SK-N-SH (cell line): ENCODE measurements at regions not wholly inside any gene's neighbourhood (a gene's known extent, or its start where the extent isn't known, plus 50 kb on each side); places are given as distances from the start of the nearest gene placed in this dataset.

Experiments
- CTCF ChIA-PET: fragments of 300-600, 350-600 bp; formaldehyde crosslinking; extraction: SDS; loops from one replicate; lab custom pipeline; 2021; lab: Yijun Ruan, JAX
- POLR2A ChIA-PET: fragments of 350-600 bp; sonication (Branson Sonifier 250); formaldehyde crosslinking; extraction: SDS; loops from one replicate; lab custom pipeline; 2020; ENCODE audit warnings: antibody characterized with exemption, inconsistent platforms; lab: Yijun Ruan, JAX
- DNase-seq: peaks from one replicate; pipeline ENCODE4 v3.0.0; 2012
- H2AFZ ChIP-seq: fragments of 200-600 bp; sonication (generic); 2 replicates; pipeline ENCODE4 v1.8.1; 2016; ENCODE audit warnings: antibody characterized with exemption, mild to moderate bottlenecking, low read depth
- H3F3A ChIP-seq: fragments of 200-600 bp; sonication (generic); replicated peaks from 2 replicates; pipeline ENCODE3; 2016; ENCODE audit warnings: antibody characterized with exemption, mild to moderate bottlenecking; ENCODE audit not compliant: insufficient read depth
- H3K27ac ChIP-seq, 2 experiments: fragments of 200-500 bp in 1 of 2; fragments of 200-600 bp in 1 of 2; sonication (Bioruptor generic) in 1 of 2; sonication (generic), shearing (Covaris generic) in 1 of 2; 2 replicates each; pipeline versions ENCODE4 v1.5.1 to v1.6.1; 2014 to 2016; ENCODE audit warnings: low read depth in 2 of 2, inconsistent platforms in 1 of 2, low read length in 1 of 2, mild to moderate bottlenecking in 1 of 2, mixed read lengths in 1 of 2
- H3K27me3 ChIP-seq: fragments of 200-600 bp; sonication (generic), shearing (Covaris generic); 2 replicates; pipeline ENCODE4 v1.6.1; 2016; ENCODE audit warnings: mixed run types; ENCODE audit not compliant: insufficient read depth
- H3K36me3 ChIP-seq, 2 experiments: fragments of 200-500 bp in 1 of 2; fragments of 200-600 bp in 1 of 2; sonication (Bioruptor generic) in 1 of 2; sonication (generic) in 1 of 2; replicated peaks in 1 of 2; 2 replicates each; pipeline versions ENCODE3 to v1.5.1; 2014 to 2016; ENCODE audit warnings: low read length in 1 of 2, mild to moderate bottlenecking in 1 of 2; ENCODE audit not compliant: insufficient read depth in 2 of 2, control insufficient read depth in 1 of 2
- H3K4me1 ChIP-seq, 2 experiments: fragments of 200-500 bp in 1 of 2; fragments of 200-600 bp in 1 of 2; sonication (Bioruptor generic) in 1 of 2; sonication (generic), shearing (Covaris generic) in 1 of 2; 2 replicates each; pipeline versions ENCODE4 v1.5.1 to v1.6.1; 2014 to 2016; ENCODE audit warnings: low read depth in 1 of 2, low read length in 1 of 2, mixed run types in 1 of 2; ENCODE audit not compliant: insufficient read depth in 2 of 2, control insufficient read depth in 1 of 2
- H3K4me2 ChIP-seq: fragments of 200-600 bp; sonication (generic), shearing (Covaris generic); 2 replicates; pipeline ENCODE4 v1.6.1; 2017; ENCODE audit warnings: mixed run types
- H3K4me3 ChIP-seq, 2 experiments: fragments of 200-500 bp in 1 of 2; fragments of 200-600 bp in 1 of 2; sonication (Bioruptor generic) in 1 of 2; sonication (generic), shearing (Covaris generic) in 1 of 2; 2 replicates each; pipeline versions ENCODE4 v1.5.1 to v1.8.1; 2014 to 2016; ENCODE audit warnings: low read depth in 2 of 2, inconsistent platforms in 1 of 2, low read length in 1 of 2, mild to moderate bottlenecking in 1 of 2, mixed read lengths in 1 of 2, moderate library complexity in 1 of 2
- H3K79me2 ChIP-seq: fragments of 200-600 bp; sonication (generic); 2 replicates; pipeline ENCODE4 v1.8.1; 2017; ENCODE audit warnings: mild to moderate bottlenecking; ENCODE audit not compliant: insufficient read depth
- H3K9ac ChIP-seq: fragments of 200-600 bp; sonication (generic); 2 replicates; pipeline ENCODE4 v1.6.1; 2017; ENCODE audit warnings: mixed run types
- H3K9me2 ChIP-seq: fragments of 200-600 bp; sonication (generic); 2 replicates; pipeline ENCODE4 v1.6.1; 2017; ENCODE audit warnings: mixed run types
- H3K9me3 ChIP-seq: fragments of 200-600 bp; sonication (generic); 2 replicates; pipeline ENCODE4 v1.6.1; 2017; ENCODE audit warnings: mixed run types, mild to moderate bottlenecking, moderate library complexity
- H4K20me1 ChIP-seq: fragments of 200-600 bp; sonication (generic); 2 replicates; pipeline ENCODE4 v1.6.1; 2017; ENCODE audit warnings: mild to moderate bottlenecking, mixed run types; ENCODE audit not compliant: insufficient read depth
- CTCF ChIP-seq: fragments of 200-600 bp; sonication (generic); IDR thresholded peaks from 2 replicates; pipeline ENCODE4 v1.6.1; 2017; ENCODE audit warnings: antibody characterized with exemption, mild to moderate bottlenecking, moderate library complexity
- ELF1 ChIP-seq: IDR thresholded peaks from 2 replicates; pipeline ENCODE4 v1.4.0; 2012
- EP300 ChIP-seq, 2 experiments: IDR thresholded peaks; 2 replicates each; pipeline versions ENCODE4 v1.4.0 to v1.6.1; 2012; ENCODE audit warnings: borderline replicate concordance in 1 of 2, low read depth in 1 of 2, low read length in 1 of 2
- FOSL2 ChIP-seq: IDR thresholded peaks from 2 replicates; pipeline ENCODE4 v1.4.0; 2012; ENCODE audit warnings: low read depth, mild to moderate bottlenecking, moderate library complexity, borderline replicate concordance
- IRF3 ChIP-seq: fragments of 150-350 bp; IDR thresholded peaks from 2 replicates; pipeline ENCODE4 v1.6.1; 2016; ENCODE audit warnings: mild to moderate bottlenecking, low read depth, low read length
- MEF2A ChIP-seq: IDR thresholded peaks from 2 replicates; pipeline ENCODE4 v1.4.0; 2012; ENCODE audit warnings: low read depth, borderline replicate concordance
- NFIC ChIP-seq: IDR thresholded peaks from 2 replicates; pipeline ENCODE4 v1.4.0; 2012; ENCODE audit warnings: borderline replicate concordance
- NRF1 ChIP-seq: IDR thresholded peaks from 2 replicates; pipeline ENCODE4 v1.6.1; 2012; ENCODE audit warnings: low read depth, mild to moderate bottlenecking, low read length
- PBX3 ChIP-seq: IDR thresholded peaks from 2 replicates; pipeline ENCODE4; 2012
- POLR2AphosphoS5 ChIP-seq: IDR thresholded peaks from 2 replicates; pipeline ENCODE4 v1.6.1; 2012; ENCODE audit warnings: low read depth, low read length
- RAD21 ChIP-seq: IDR thresholded peaks from 2 replicates; pipeline ENCODE4 v1.6.1; 2012; ENCODE audit warnings: mild to moderate bottlenecking, low read length
- RFX5 ChIP-seq: IDR thresholded peaks from 2 replicates; pipeline ENCODE4 v1.6.1; 2012; ENCODE audit warnings: mild to moderate bottlenecking, improper control_type of control experiment, low read length
- SIN3A ChIP-seq: IDR thresholded peaks from 2 replicates; pipeline ENCODE4 v1.6.1; 2012; ENCODE audit warnings: low read depth, mild to moderate bottlenecking, low read length, moderate library complexity, borderline replicate concordance
- SMC3 ChIP-seq: IDR thresholded peaks from 2 replicates; pipeline ENCODE4 v1.6.1; 2012; ENCODE audit warnings: low read depth, low read length, improper control_type of control experiment
- TAF1 ChIP-seq: IDR thresholded peaks from 2 replicates; pipeline ENCODE4 v1.6.1; 2012; ENCODE audit warnings: low read depth, mild to moderate bottlenecking, low read length, moderate library complexity, borderline replicate concordance
- TCF12 ChIP-seq: IDR thresholded peaks from 2 replicates; pipeline ENCODE4 v1.4.0; 2012
- TEAD4 ChIP-seq: IDR thresholded peaks from 2 replicates; pipeline ENCODE4 v1.4.0; 2012; ENCODE audit warnings: mild to moderate bottlenecking, borderline replicate concordance; ENCODE audit not compliant: insufficient read depth
- USF1 ChIP-seq: IDR thresholded peaks from 2 replicates; pipeline ENCODE4 v1.4.0; 2012; ENCODE audit warnings: low read depth, borderline replicate concordance
- USF2 ChIP-seq: fragments of 150-350 bp; IDR thresholded peaks from 2 replicates; pipeline ENCODE4 v1.6.1; 2017; ENCODE audit warnings: antibody characterized with exemption, low read length, low read depth, borderline replicate concordance
- WGBS: methylation state at CpG from one replicate; pipeline ENCODE4 v1.1.6; 2017; ENCODE audit warnings: low lambda C conversion rate; 5-methylcytosine and 5-hydroxymethylcytosine counted together

- ChIA-PET CTCF (no interaction called here), POLR2A (no interaction called here)
- no peaks in the 10 kb centered on the region for H3K9me2 ChIP-seq
- H3K36me3 ChIP-seq, result no peaks in the 10 kb centered on the region
- no peak overlapping the region for H3K4me3 ChIP-seq
- H3F3A ChIP-seq, result no peaks in the 10 kb centered on the region
- no peaks in the 10 kb centered on the region for H3K4me1 ChIP-seq
- no peak overlapping the region for H3K27ac ChIP-seq
- no peaks in the 10 kb centered on the region for H3K27me3 ChIP-seq
- H3K9ac ChIP-seq, result no peak overlapping the region
- 0 out of 2 replicates have a peak, but pooled peaks cover 3% of the 10 kb centered on the region for H3K9me3 ChIP-seq
- no peak for DNase-seq
- H4K20me1 ChIP-seq, result no peaks in the 10 kb centered on the region
- WGBS, result 0% methylated on average over 1 of the region's 1 CpG
- H3K79me2 ChIP-seq, result no peaks in the 10 kb centered on the region; the same call in 1 of the 2 replicates
- no peak overlapping the region for H3K4me2 ChIP-seq
- TF ChIP-seq NFIC (no peak), USF2 (no peak), POLR2AphosphoS5 (no peak), SMC3 (no peak), NRF1 (no peak), PBX3 (no peak), MEF2A (no peak), TEAD4 (no peak), EP300 (IDR thresholded peaks at IDR 0.05; ENCODE audit: borderline replicate concordance in 1 of 2, low read depth in 1 of 2, low read length in 1 of 2) (no peak), TCF12 (no peak), ELF1 (no peak), RAD21 (no peak), IRF3 (no peak), CTCF (no peak), TAF1 (no peak), SIN3A (no peak), FOSL2 (no peak), RFX5 (no peak), USF1 (no peak)
- no peak overlapping the region for H2AFZ ChIP-seq
These were observed 1274.1 kb upstream of the NCAM2 start for GRCh38 chr21:19724081-19724480.
